ENCODE measurements at regions not wholly inside any gene's neighbourhood (a gene's known extent, or its start where the extent isn't known, plus 50 kb on each side); places are given as distances from the start of the nearest gene placed in this dataset.

GRCh38 chr18:73147590-73147989, 279.8 kb upstream of the NETO1 start:
- Mint-ChIP-seq H3K36me3 (no peaks in the 10 kb centered on the region), H3K27me3 (no peaks in the 10 kb centered on the region), H3K9me3 (peaks cover 3 to 12% (median 5%) of the 10 kb centered on the region in 8 donors), H3K27ac (no peak overlapping the region), H3K4me3 (no peak overlapping the region), H3K4me1 (no peaks in the 10 kb centered on the region)
- Histone ChIP-seq H3K27me3 (ENCODE audit: insufficient read depth, low read length) (no peaks in the 10 kb centered on the region), H3K9me3 (ENCODE audit: control insufficient read depth in 1 of 2, low read length in 2 of 2) (no peaks in the 10 kb centered on the region), H3K36me3 (ENCODE audit: insufficient read depth, low read length) (no peaks in the 10 kb centered on the region), H3K27ac (ENCODE audit: low read depth, low read length) (no peak overlapping the region), H3K4me3 (ENCODE audit: low read length in 2 of 2) (no peak overlapping the region), H3K4me1 (ENCODE audit: insufficient read depth, low read length) (no peaks in the 10 kb centered on the region)
- ChIA-PET CTCF (ENCODE audit: partially characterized antibody) (no interaction called here), POLR2A (ENCODE audit: partially characterized antibody) (no interaction called here)
- no peak for DNase-seq
- intact Hi-C loops (cut with micrococcal nuclease): no loop called here

- Histone ChIP-seq H3K9me3 (ENCODE audit: control insufficient read depth in 1 of 2, low read length in 2 of 2) (no peaks in the 10 kb centered on the region), H3K27ac (ENCODE audit: low read depth, low read length) (no peak overlapping the region), H3K4me1 (ENCODE audit: insufficient read depth, low read length) (no peaks in the 10 kb centered on the region), H3K4me3 (ENCODE audit: low read length in 2 of 2) (no peak overlapping the region), H3K27me3 (ENCODE audit: insufficient read depth, low read length) (no peaks in the 10 kb centered on the region), H3K36me3 (ENCODE audit: insufficient read depth, low read length) (no peaks in the 10 kb centered on the region)
- Mint-ChIP-seq H3K4me3 (no peak overlapping the region), H3K4me1 (no peaks in the 10 kb centered on the region), H3K36me3 (no peaks in the 10 kb centered on the region), H3K9me3 (peaks cover 3 to 11% (median 6%) of the 10 kb centered on the region in 8 donors), H3K27ac (no peak overlapping the region), H3K27me3 (no peaks in the 10 kb centered on the region)
- POLR2A ChIA-PET (ENCODE audit: partially characterized antibody): no interaction called here
- CTCF ChIA-PET (ENCODE audit: partially characterized antibody): no interaction called here
- no peak for DNase-seq
- intact Hi-C loops (cut with micrococcal nuclease): no loop called here
These were observed 276.2 kb upstream of the NETO1 start for GRCh38 chr18:73144030-73144429.

- CTCF ChIA-PET (ENCODE audit: partially characterized antibody): no interaction called here
- Histone ChIP-seq H3K4me3 (ENCODE audit: low read length in 2 of 2) (no peak overlapping the region), H3K27me3 (ENCODE audit: insufficient read depth, low read length) (no peaks in the 10 kb centered on the region), H3K27ac (ENCODE audit: low read depth, low read length) (no peak overlapping the region), H3K36me3 (ENCODE audit: insufficient read depth, low read length) (no peaks in the 10 kb centered on the region), H3K9me3 (ENCODE audit: control insufficient read depth in 1 of 2, low read length in 2 of 2) (no peaks in the 10 kb centered on the region), H3K4me1 (ENCODE audit: insufficient read depth, low read length) (no peaks in the 10 kb centered on the region)
- H3K9me3 Mint-ChIP-seq: peaks cover 0 to 15% (median 5%) of the 10 kb centered on the region in 8 donors
- no peaks in the 10 kb centered on the region for H3K27me3 Mint-ChIP-seq
- no peaks in the 10 kb centered on the region for H3K4me1 Mint-ChIP-seq
- DNase-seq: no peak
- H3K27ac Mint-ChIP-seq: no peak overlapping the region
- no peak overlapping the region for H3K4me3 Mint-ChIP-seq
- intact Hi-C loops (cut with micrococcal nuclease): no loop called here
- no peaks in the 10 kb centered on the region for H3K36me3 Mint-ChIP-seq
- POLR2A ChIA-PET (ENCODE audit: partially characterized antibody): no interaction called here
These were observed 268.3 kb upstream of the NETO1 start for GRCh38 chr18:73136134-73136533.

- POLR2A ChIA-PET (ENCODE audit: partially characterized antibody): no interaction called here
These were observed 256.4 kb upstream of the NETO1 start for GRCh38 chr18:73124175-73124574.

GRCh38 chr18:73121207-73121606, 253.4 kb upstream of the NETO1 start:
- CTCF ChIA-PET (ENCODE audit: partially characterized antibody): no interaction called here
- no peaks in the 10 kb centered on the region for H3K9me3 ChIP-seq (ENCODE audit: control insufficient read depth in 1 of 2, low read length in 2 of 2)
- Mint-ChIP-seq H3K36me3 (no peaks in the 10 kb centered on the region), H3K9me3 (peaks cover 0 to 18% (median 7%) of the 10 kb centered on the region in 8 donors), H3K27me3 (no peaks in the 10 kb centered on the region), H3K4me1 (no peaks in the 10 kb centered on the region), H3K27ac (no peak overlapping the region), H3K4me3 (no peak overlapping the region)
- intact Hi-C loops (cut with micrococcal nuclease): no loop called here
- no peak for DNase-seq
- H3K27me3 ChIP-seq (ENCODE audit: insufficient read depth, low read length): no peaks in the 10 kb centered on the region
- H3K27ac ChIP-seq (ENCODE audit: low read depth, low read length): no peak overlapping the region
- H3K4me1 ChIP-seq (ENCODE audit: insufficient read depth, low read length): no peaks in the 10 kb centered on the region
- no peaks in the 10 kb centered on the region for H3K36me3 ChIP-seq (ENCODE audit: insufficient read depth, low read length)
- POLR2A ChIA-PET (ENCODE audit: partially characterized antibody): no interaction called here
- no peak overlapping the region for H3K4me3 ChIP-seq (ENCODE audit: low read length in 2 of 2)

More at GRCh38 chr18:73124175-73124574, 256.4 kb upstream of the NETO1 start:
- no peaks in the 10 kb centered on the region for H3K27me3 ChIP-seq (ENCODE audit: insufficient read depth, low read length)
- no peak overlapping the region for H3K27ac ChIP-seq (ENCODE audit: low read depth, low read length)
- Mint-ChIP-seq H3K4me3 (no peak overlapping the region), H3K9me3 (peaks cover 0 to 11% (median 7%) of the 10 kb centered on the region in 8 donors), H3K36me3 (no peaks in the 10 kb centered on the region), H3K27ac (no peak overlapping the region), H3K27me3 (no peaks in the 10 kb centered on the region), H3K4me1 (no peaks in the 10 kb centered on the region)
- DNase-seq: no peak
- H3K9me3 ChIP-seq (ENCODE audit: control insufficient read depth in 1 of 2, low read length in 2 of 2): no peaks in the 10 kb centered on the region
- CTCF ChIA-PET (ENCODE audit: partially characterized antibody): no interaction called here
- H3K4me1 ChIP-seq (ENCODE audit: insufficient read depth, low read length): no peaks in the 10 kb centered on the region
- H3K36me3 ChIP-seq (ENCODE audit: insufficient read depth, low read length): no peaks in the 10 kb centered on the region
- intact Hi-C loops (cut with micrococcal nuclease): no loop called here
- no peak overlapping the region for H3K4me3 ChIP-seq (ENCODE audit: low read length in 2 of 2)

- Mint-ChIP-seq H3K9me3 (peaks cover 0 to 22% (median 7%) of the 10 kb centered on the region in 8 donors), H3K27ac (no peak overlapping the region), H3K27me3 (no peaks in the 10 kb centered on the region), H3K4me3 (no peak overlapping the region), H3K36me3 (no peaks in the 10 kb centered on the region), H3K4me1 (no peaks in the 10 kb centered on the region)
- ChIA-PET CTCF (ENCODE audit: partially characterized antibody) (no interaction called here), POLR2A (ENCODE audit: partially characterized antibody) (no interaction called here)
- no peak for DNase-seq
- intact Hi-C loops (cut with micrococcal nuclease): no loop called here
- Histone ChIP-seq H3K27me3 (ENCODE audit: insufficient read depth, low read length) (no peaks in the 10 kb centered on the region), H3K36me3 (ENCODE audit: insufficient read depth, low read length) (no peaks in the 10 kb centered on the region), H3K9me3 (ENCODE audit: control insufficient read depth in 1 of 2, low read length in 2 of 2) (no peaks in the 10 kb centered on the region), H3K27ac (ENCODE audit: low read depth, low read length) (no peak overlapping the region), H3K4me1 (ENCODE audit: insufficient read depth, low read length) (no peaks in the 10 kb centered on the region), H3K4me3 (ENCODE audit: low read length in 2 of 2) (no peak overlapping the region)
These were observed 252.8 kb upstream of the NETO1 start for GRCh38 chr18:73120626-73121025.

- intact Hi-C loops (cut with micrococcal nuclease): no loop called here
- Histone ChIP-seq H3K27ac (ENCODE audit: low read depth, low read length) (no peak overlapping the region), H3K36me3 (ENCODE audit: insufficient read depth, low read length) (no peaks in the 10 kb centered on the region), H3K27me3 (ENCODE audit: insufficient read depth, low read length) (no peaks in the 10 kb centered on the region), H3K4me3 (ENCODE audit: low read length in 2 of 2) (no peak overlapping the region), H3K9me3 (ENCODE audit: control insufficient read depth in 1 of 2, low read length in 2 of 2) (no peaks in the 10 kb centered on the region), H3K4me1 (ENCODE audit: insufficient read depth, low read length) (no peaks in the 10 kb centered on the region)
- POLR2A ChIA-PET (ENCODE audit: partially characterized antibody): no interaction called here
- no peak overlapping the region for H3K4me3 Mint-ChIP-seq
- no peaks in the 10 kb centered on the region for H3K36me3 Mint-ChIP-seq
- no peak for DNase-seq
- no peaks in the 10 kb centered on the region for H3K27me3 Mint-ChIP-seq
- H3K27ac Mint-ChIP-seq: no peak overlapping the region
- H3K9me3 Mint-ChIP-seq: peaks cover 0 to 22% (median 7%) of the 10 kb centered on the region in 8 donors
- H3K4me1 Mint-ChIP-seq: no peaks in the 10 kb centered on the region
- CTCF ChIA-PET (ENCODE audit: partially characterized antibody): no interaction called here
These were observed 251.8 kb upstream of the NETO1 start for GRCh38 chr18:73119574-73119973.

- H3K36me3 Mint-ChIP-seq: no peaks in the 10 kb centered on the region
- no peaks in the 10 kb centered on the region for H3K4me1 Mint-ChIP-seq
- no peak for DNase-seq
- Histone ChIP-seq H3K36me3 (ENCODE audit: insufficient read depth, low read length) (no peaks in the 10 kb centered on the region), H3K9me3 (ENCODE audit: control insufficient read depth in 1 of 2, low read length in 2 of 2) (no peaks in the 10 kb centered on the region), H3K4me3 (ENCODE audit: low read length in 2 of 2) (no peak overlapping the region), H3K27me3 (ENCODE audit: insufficient read depth, low read length) (no peaks in the 10 kb centered on the region), H3K27ac (ENCODE audit: low read depth, low read length) (no peak overlapping the region), H3K4me1 (ENCODE audit: insufficient read depth, low read length) (no peaks in the 10 kb centered on the region)
- H3K27me3 Mint-ChIP-seq: no peaks in the 10 kb centered on the region
- H3K9me3 Mint-ChIP-seq: peaks cover 3 to 22% (median 6%) of the 10 kb centered on the region in 8 donors
- ChIA-PET POLR2A (ENCODE audit: partially characterized antibody) (no interaction called here), CTCF (ENCODE audit: partially characterized antibody) (no interaction called here)
- intact Hi-C loops (cut with micrococcal nuclease): no loop called here
- H3K4me3 Mint-ChIP-seq: no peak overlapping the region
- H3K27ac Mint-ChIP-seq: no peak overlapping the region
These were observed 250.5 kb upstream of the NETO1 start for GRCh38 chr18:73118121-73118816.

Data from CD4-positive, alpha-beta memory T cell (primary cell).